Nephron (organoid): ENCODE measurements at regions not wholly inside any gene's neighbourhood (a gene's known extent, or its start where the extent isn't known, plus 50 kb on each side); places are given as distances from the start of the nearest gene placed in this dataset.
A peak's percentile ranks its signal among the peaks of the same experiment; 100 is the strongest.
"Not testable (repeated sequence)": the region's sequence is repeated elsewhere in the genome, so short reads cannot be mapped to it uniquely, and the experiment has no call there.

ENCODE experiments used
- H3K27ac Mint-ChIP-seq, 3 experiments: 2 replicates each; pipeline ENCODE4 v1.8.0; 2020; ENCODE audit warnings: mixed read lengths in 3 of 3, mild to moderate bottlenecking in 2 of 3, moderate library complexity in 1 of 3
- H3K27me3 Mint-ChIP-seq: 2 replicates; pipeline ENCODE4 v1.8.0; 2021; ENCODE audit warnings: low read depth, mild to moderate bottlenecking, moderate library complexity, mixed read lengths
- H3K36me3 Mint-ChIP-seq: 2 replicates; pipeline ENCODE4 v1.8.0; 2020; ENCODE audit warnings: low read depth, mixed read lengths
- H3K4me1 Mint-ChIP-seq: 2 replicates; pipeline ENCODE4 v1.8.0; 2020; ENCODE audit warnings: mixed read lengths
- H3K4me3 Mint-ChIP-seq, 3 experiments: 2 replicates each; pipeline ENCODE4 v1.8.0; 2020; ENCODE audit warnings: mild to moderate bottlenecking in 3 of 3, mixed read lengths in 3 of 3, moderate library complexity in 2 of 3
- H3K9me3 Mint-ChIP-seq: 2 replicates; pipeline ENCODE4 v1.8.0; 2020; ENCODE audit warnings: mixed read lengths
- CTCF ChIP-seq, 3 experiments: fragments of 200-600 bp; sonication (generic); IDR thresholded peaks; one replicate each; pipeline ENCODE4 v1.5.0; 2021; ENCODE audit warnings: antibody characterized with exemption in 3 of 3; ENCODE audit not compliant: unreplicated experiment in 3 of 3

- Mint-ChIP-seq H3K4me3 (peak overlapping the region in 1 of 3 experiments; percentile 20), H3K27ac (peak overlapping the region; percentile 59 to 88 (median 84)), H3K36me3 (peaks cover 3% of the 10 kb centered on the region)
These were observed 175.7 kb upstream of the AUTS2 start for GRCh38 chr7:69422574-69422985.

GRCh38 chr7:69426705-69427104 lies 171.6 kb upstream of the AUTS2 start:
- Mint-ChIP-seq H3K9me3 (no peaks in the 10 kb centered on the region), H3K27me3 (peaks cover 19% of the 10 kb centered on the region), H3K4me3 (no peak overlapping the region), H3K4me1 (peaks cover 32% of the 10 kb centered on the region), H3K27ac (peak overlapping the region in 1 of 3 experiments; percentile 0), H3K36me3 (no peaks in the 10 kb centered on the region)
- TF ChIP-seq CTCF (IDR thresholded peaks at IDR 0.05; ENCODE audit: unreplicated experiment in 3 of 3) = no peak

More at GRCh38 chr7:69422574-69422985, 175.7 kb upstream of the AUTS2 start:
- Mint-ChIP-seq H3K27me3 (peaks cover 20% of the 10 kb centered on the region), H3K4me1 (peaks cover 23% of the 10 kb centered on the region), H3K9me3 (peaks cover 8% of the 10 kb centered on the region)
- no peak for TF ChIP-seq CTCF (IDR thresholded peaks at IDR 0.05; ENCODE audit: unreplicated experiment in 3 of 3)

GRCh38 chr7:69428089-69428488 lies 170.2 kb upstream of the AUTS2 start:
- Mint-ChIP-seq H3K36me3 (no peaks in the 10 kb centered on the region), H3K27ac (no peak overlapping the region), H3K27me3 (peaks cover 19% of the 10 kb centered on the region), H3K4me3 (no peak overlapping the region), H3K9me3 (no peaks in the 10 kb centered on the region), H3K4me1 (peaks cover 28% of the 10 kb centered on the region)
- no peak for TF ChIP-seq CTCF (IDR thresholded peaks at IDR 0.05; ENCODE audit: unreplicated experiment in 3 of 3)

GRCh38 chr7:69429911-69430383 lies 168.3 kb upstream of the AUTS2 start:
- H3K27ac Mint-ChIP-seq = peak overlapping the region; percentile 95 to 98 (median 98)
- H3K36me3 Mint-ChIP-seq = no peaks in the 10 kb centered on the region

GRCh38 chr7:69430384-69431021 lies 167.8 kb upstream of the AUTS2 start:
- Mint-ChIP-seq H3K4me1 (peaks cover 43% of the 10 kb centered on the region), H3K27ac (peak overlapping the region; percentile 95 to 98 (median 98)), H3K9me3 (no peaks in the 10 kb centered on the region), H3K4me3 (peak overlapping the region; percentile 22 to 50 (median 49)), H3K27me3 (peaks cover 6% of the 10 kb centered on the region), H3K36me3 (no peaks in the 10 kb centered on the region)
- no peak for TF ChIP-seq CTCF (IDR thresholded peaks at IDR 0.05; ENCODE audit: unreplicated experiment in 3 of 3)

More at GRCh38 chr7:69429911-69430383, 168.3 kb upstream of the AUTS2 start:
- Mint-ChIP-seq H3K27me3 (peaks cover 9% of the 10 kb centered on the region), H3K4me3 (peak overlapping the region; percentile 16 to 50 (median 46)), H3K9me3 (no peaks in the 10 kb centered on the region), H3K4me1 (peaks cover 43% of the 10 kb centered on the region)
- no peak for TF ChIP-seq CTCF (IDR thresholded peaks at IDR 0.05; ENCODE audit: unreplicated experiment in 3 of 3)

GRCh38 chr7:69431626-69432025 lies 166.6 kb upstream of the AUTS2 start:
- Mint-ChIP-seq H3K9me3 (no peaks in the 10 kb centered on the region), H3K4me3 (no peak overlapping the region), H3K4me1 (peaks cover 43% of the 10 kb centered on the region), H3K27ac (peak overlapping the region; percentile 3 to 34 (median 32)), H3K36me3 (no peaks in the 10 kb centered on the region), H3K27me3 (peaks cover 6% of the 10 kb centered on the region)
- no peak for TF ChIP-seq CTCF (IDR thresholded peaks at IDR 0.05; ENCODE audit: unreplicated experiment in 3 of 3)

- H3K27ac Mint-ChIP-seq, H3K4me3 Mint-ChIP-seq, H3K36me3 Mint-ChIP-seq, H3K9me3 Mint-ChIP-seq, H3K27me3 Mint-ChIP-seq: not testable (repeated sequence)
- H3K4me1 Mint-ChIP-seq = peaks cover 48% of the 10 kb centered on the region
These were observed 166.0 kb upstream of the AUTS2 start for GRCh38 chr7:69432276-69432675.
